Adrenal gland (tissue), 9 donors: ENCODE measurements at regions not wholly inside any gene's neighbourhood (a gene's known extent, or its start where the extent isn't known, plus 50 kb on each side); places are given as distances from the start of the nearest gene placed in this dataset.

Experiments
- DNase-seq, 7 donors: peaks; one replicate each; pipeline ENCODE4 v3.0.0-alpha.2; 2019 to 2020
- H3K27ac ChIP-seq, 5 donors: fragments of 200-600 bp; sonication (generic) in 4 of 5; 1 replicate in 3 of 5; 2 replicates in 2 of 5; pipeline versions ENCODE4 v1.5.1 to v1.8.0; 2016 to 2020; ENCODE audit warnings: mild to moderate bottlenecking in 1 of 5
- H3K27me3 ChIP-seq: fragments of 200-600 bp; 2 replicates; pipeline ENCODE4 v1.8.0; 2021
- H3K36me3 ChIP-seq, 2 donors: fragments of 200-600 bp; replicated peaks in 1 of 2; 1 replicate in 1 of 2; 2 replicates in 1 of 2; pipeline versions ENCODE4 v1.5.1 to v1.8.0; 2018 to 2022
- H3K4me1 ChIP-seq, 2 donors: fragments of 200-600 bp; replicated peaks in 1 of 2; 1 replicate in 1 of 2; 2 replicates in 1 of 2; pipeline versions ENCODE4 v1.5.1 to v1.8.0; 2018 to 2021
- H3K4me3 ChIP-seq, 4 donors: fragments of 200-600 bp; sonication (generic) in 3 of 4; one replicate each; pipeline ENCODE4 v1.5.1; 2016 to 2018
- H3K9me3 ChIP-seq, 3 donors: fragments of 200-600 bp; sonication (generic) in 1 of 3; replicated peaks in 1 of 3; 1 replicate in 2 of 3; 2 replicates in 1 of 3; pipeline versions ENCODE4 v1.5.1 to v1.8.0; 2016 to 2021
- CTCF ChIP-seq, 6 experiments: fragments of 450-650 bp in 4 of 6; fragments of 200-600 bp in 2 of 6; sonication (generic) in 1 of 6; IDR thresholded peaks; 1 replicate in 5 of 6; 2 replicates in 1 of 6; pipeline versions ENCODE4 v1.5.1 to v1.8.0; 2016 to 2021; ENCODE audit warnings: antibody characterized with exemption in 6 of 6, mild to moderate bottlenecking in 2 of 6, moderate library complexity in 1 of 6
- POLR2A ChIP-seq, 2 donors: fragments of 450-650 bp; IDR thresholded peaks; one replicate each; pipeline ENCODE4 v1.6.1; 2017; ENCODE audit warnings: antibody characterized with exemption in 2 of 2, mild to moderate bottlenecking in 2 of 2, moderate library complexity in 1 of 2
- WGBS, 4 donors: extraction: QIAGEN DNeasy Blood & Tissue Kit in 2 of 4; methylation state at CpG; one replicate each; pipeline versions ENCODE4 v1.1.5 to v1.1.7; 2013 to 2017; 5-methylcytosine and 5-hydroxymethylcytosine counted together
- intact Hi-C, 2 donors: fragments of 100-400 bp; cut with DNase I; formaldehyde crosslinking; loops; one replicate each; pipeline versions ENCODE4 v1.14.1 to v1.15.0; 2022 to 2023
- donor health status: healthy with polysubstance abuse.
- donor health status: Bipolar disorder and iron deficiency.
- donor health status: DM: yes; HTN: yes; CAD: no.
- donor health status: DM: no; HTN: no; CAD: no.
- donor health status: DM: no; HTN: no; CAD: no.

DNA sequence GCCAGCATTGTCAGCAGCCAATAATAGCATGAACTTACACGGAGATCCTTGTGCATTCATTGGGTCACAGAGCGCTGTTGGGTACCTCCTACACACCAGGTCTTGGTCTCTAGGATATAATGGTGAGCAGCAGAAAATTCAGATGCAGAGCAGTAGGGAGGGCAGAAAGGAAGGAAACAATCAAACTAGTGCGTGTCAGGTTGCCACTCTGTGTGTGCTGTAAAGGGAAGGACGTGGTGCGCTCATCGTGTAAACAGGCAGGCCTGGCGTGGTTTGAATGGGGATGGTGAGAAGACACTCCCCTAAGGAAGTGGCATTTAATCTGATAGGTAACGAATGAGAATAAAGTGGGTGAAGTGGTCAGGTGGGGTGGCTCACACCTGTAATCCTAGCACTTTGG, 336.4 kb downstream of the CDH26 start:
- intact Hi-C loops = no loop called here
- H3K9me3 ChIP-seq = peaks cover 0 to 11% (median 0%) of the 10 kb centered on the region in 3 donors
- H3K4me3 ChIP-seq = no peak overlapping the region
- TF ChIP-seq POLR2A (IDR thresholded peaks at IDR 0.05) (no peak), CTCF (IDR thresholded peaks at IDR 0.05) (no peak)
- no peak overlapping the region for H3K27ac ChIP-seq
- H3K4me1 ChIP-seq = no peaks in the 10 kb centered on the region
- no peaks in the 10 kb centered on the region for H3K36me3 ChIP-seq
- DNase-seq = no peak
- no peaks in the 10 kb centered on the region for H3K27me3 ChIP-seq
- 62 to 78% (median 72%) methylated on average over 8 of the region's 8 CpGs for WGBS, 4 donors

- TF ChIP-seq POLR2A (IDR thresholded peaks at IDR 0.05) = no peak
- DNase-seq = no peak
- Histone ChIP-seq H3K9me3 (peaks cover 0 to 5% (median 0%) of the 10 kb centered on the region in 3 donors), H3K27ac (no peak overlapping the region), H3K4me3 (no peak overlapping the region), H3K4me1 (no peaks in the 10 kb centered on the region), H3K36me3 (no peaks in the 10 kb centered on the region), H3K27me3 (no peaks in the 10 kb centered on the region)
- intact Hi-C loops = no loop called here
- 66 to 82% (median 74%) methylated on average over 2 of the region's 2 CpGs for WGBS, 4 donors
Measured at GRCh38 chr20:60295214-60295613, 337.0 kb downstream of the CDH26 start.

DNA sequence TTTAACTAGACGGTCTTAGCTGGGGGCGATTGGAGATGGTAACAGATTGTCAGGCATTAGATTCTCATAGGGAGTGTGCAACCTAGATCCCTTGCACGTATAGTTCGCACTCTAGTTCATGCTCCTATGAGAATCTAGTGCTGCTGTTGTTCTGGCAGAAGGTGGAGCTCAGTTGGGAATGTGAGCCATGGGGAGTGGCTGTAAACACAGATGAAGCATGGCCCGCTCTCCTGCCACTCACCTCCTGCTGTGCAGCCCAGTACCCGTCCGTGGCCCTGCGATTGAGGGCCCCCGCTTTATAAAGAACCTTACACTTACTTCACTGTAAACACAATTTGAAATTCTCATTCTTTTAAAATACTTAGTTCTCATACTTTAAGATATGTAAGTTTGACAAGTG, 339.4 kb downstream of the CDH26 start:
- H3K36me3 ChIP-seq = no peaks in the 10 kb centered on the region
- intact Hi-C loops = no loop called here
- 73 to 80% (median 75%) methylated on average over 9 of the region's 9 CpGs for WGBS, 4 donors
- no peaks in the 10 kb centered on the region for H3K27me3 ChIP-seq
- H3K4me1 ChIP-seq = no peaks in the 10 kb centered on the region
- DNase-seq = no peak
- H3K27ac ChIP-seq = no peak overlapping the region
- TF ChIP-seq CTCF (IDR thresholded peaks at IDR 0.05) = no peak
- no peak for TF ChIP-seq POLR2A (IDR thresholded peaks at IDR 0.05)
- no peak overlapping the region for H3K4me3 ChIP-seq
- no peaks in the 10 kb centered on the region for H3K9me3 ChIP-seq

DNA sequence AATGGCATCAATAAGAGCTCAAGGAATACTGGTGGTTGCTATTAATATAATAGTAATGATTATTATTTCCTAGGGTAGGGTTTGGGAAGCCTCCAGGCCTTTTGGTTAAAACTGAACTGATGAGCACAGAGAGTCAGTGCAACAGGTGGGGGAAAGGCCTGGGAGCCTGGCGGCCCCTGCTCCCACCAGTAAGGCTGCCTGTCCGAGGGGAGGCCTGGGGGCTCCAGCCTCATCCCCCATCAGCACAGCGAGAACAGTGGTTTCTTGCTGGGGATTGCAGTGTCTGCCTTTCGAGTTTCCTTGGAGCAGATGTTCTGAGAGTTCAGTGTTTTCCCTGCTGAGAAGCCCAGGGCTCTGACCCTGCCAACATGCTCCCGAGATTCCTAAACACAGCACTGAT, 340.4 kb downstream of the CDH26 start:
- Histone ChIP-seq H3K4me1 (no peaks in the 10 kb centered on the region), H3K4me3 (no peak overlapping the region), H3K36me3 (no peaks in the 10 kb centered on the region), H3K27me3 (no peaks in the 10 kb centered on the region), H3K27ac (no peak overlapping the region), H3K9me3 (no peaks in the 10 kb centered on the region)
- TF ChIP-seq POLR2A (IDR thresholded peaks at IDR 0.05) (no peak), CTCF (IDR thresholded peaks at IDR 0.05) (no peak)
- WGBS, 4 donors = 57 to 74% (median 59%) methylated on average over 5 of the region's 5 CpGs; no CpG with 5 or more reads in 1 of the 4 donors
- intact Hi-C loops = no loop called here
- no peak for DNase-seq

DNA sequence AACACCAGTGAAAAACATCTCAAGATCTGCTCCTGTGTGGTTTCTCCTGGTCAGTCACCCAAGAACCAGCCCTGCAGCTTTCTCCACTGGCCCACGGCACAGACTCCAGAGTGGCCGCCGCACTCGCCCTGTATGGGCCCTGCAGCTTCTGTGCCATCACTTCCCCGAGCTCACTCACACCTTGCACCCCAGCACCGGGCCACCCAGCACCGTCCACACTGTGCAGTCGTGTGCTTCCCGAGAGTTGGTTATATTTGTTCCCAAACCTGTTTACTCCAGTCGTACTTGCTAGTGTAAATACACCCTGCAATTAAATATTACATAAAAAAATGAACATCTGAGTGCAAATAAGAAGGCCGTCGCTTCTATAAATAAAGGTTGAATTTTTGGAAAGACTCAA, 341.7 kb downstream of the CDH26 start:
- Histone ChIP-seq H3K9me3 (no peaks in the 10 kb centered on the region), H3K27me3 (no peaks in the 10 kb centered on the region), H3K27ac (no peak overlapping the region), H3K4me1 (no peaks in the 10 kb centered on the region), H3K4me3 (no peak overlapping the region), H3K36me3 (no peaks in the 10 kb centered on the region)
- intact Hi-C loops = no loop called here
- TF ChIP-seq CTCF (IDR thresholded peaks at IDR 0.05) = no peak
- no peak for TF ChIP-seq POLR2A (IDR thresholded peaks at IDR 0.05)
- DNase-seq = no peak
- WGBS, 4 donors = 88 to 91% (median 90%) methylated on average over 12 of the region's 12 CpGs
